Suprapubic skin (tissue), 4 donors: ENCODE measurements at regions not wholly inside any gene's neighbourhood (a gene's known extent, or its start where the extent isn't known, plus 50 kb on each side); places are given as distances from the start of the nearest gene placed in this dataset.

Source experiments
- CTCF ChIP-seq, 2 donors: fragments of 200-600 bp in 1 of 2; fragments of 450-650 bp in 1 of 2; sonication (generic) in 1 of 2; IDR thresholded peaks; one replicate each; pipeline ENCODE4 v1.5.1; 2016 to 2019; ENCODE audit warnings: antibody characterized with exemption in 2 of 2, mild to moderate bottlenecking in 1 of 2, moderate library complexity in 1 of 2
- POLR2A ChIP-seq, 2 donors: fragments of 450-650 bp; IDR thresholded peaks; one replicate each; pipeline ENCODE4 v1.6.1; 2017; ENCODE audit warnings: antibody characterized with exemption in 2 of 2, mild to moderate bottlenecking in 2 of 2, moderate library complexity in 2 of 2
- POLR2AphosphoS5 ChIP-seq, 3 donors: sonication (generic); formaldehyde crosslinking; IDR thresholded peaks; one replicate each; pipeline ENCODE4 v1.6.1; 2017; ENCODE audit warnings: antibody characterized with exemption in 3 of 3

- TF ChIP-seq CTCF (IDR thresholded peaks at IDR 0.05) (no peak), POLR2AphosphoS5 (IDR thresholded peaks at IDR 0.05) (no peak), POLR2A (IDR thresholded peaks at IDR 0.05) (no peak)
These were observed 238.0 kb upstream of the COL8A1 start for GRCh38 chr3:99400352-99400751.
